ENCODE measurements at regions not wholly inside any gene's neighbourhood (a gene's known extent, or its start where the extent isn't known, plus 50 kb on each side); places are given as distances from the start of the nearest gene placed in this dataset.

- Histone ChIP-seq H3K9me3 (no peaks in the 10 kb centered on the region), H3K4me3 (no peak overlapping the region), H3K27me3 (no peaks in the 10 kb centered on the region), H3K27ac (no peak overlapping the region), H3K4me1 (no peaks in the 10 kb centered on the region), H3K36me3 (no peaks in the 10 kb centered on the region)
- no peak for DNase-seq (ENCODE audit: low spot score in 2 of 2)
- intact Hi-C loops (cut with DNase I; ENCODE audit: low total_unique reads), result no loop called here
- TF ChIP-seq POLR2A (IDR thresholded peaks at IDR 0.05), result no peak
- no peak for TF ChIP-seq CTCF (IDR thresholded peaks at IDR 0.05)
- no peak for TF ChIP-seq POLR2AphosphoS5 (IDR thresholded peaks at IDR 0.05)
Measured at GRCh38 chr6:40794586-40794985, 207.4 kb upstream of the LRFN2 start.

GRCh38 chr6:40792183-40792582 lies 205.0 kb upstream of the LRFN2 start:
- intact Hi-C loops (cut with DNase I; ENCODE audit: low total_unique reads), result no loop called here
- DNase-seq (ENCODE audit: low spot score in 2 of 2), result no peak
- TF ChIP-seq POLR2AphosphoS5 (IDR thresholded peaks at IDR 0.05) (no peak), POLR2A (IDR thresholded peaks at IDR 0.05) (no peak), CTCF (IDR thresholded peaks at IDR 0.05) (no peak)
- no peak overlapping the region for H3K27ac ChIP-seq
- H3K36me3 ChIP-seq, result no peaks in the 10 kb centered on the region
- no peaks in the 10 kb centered on the region for H3K9me3 ChIP-seq
- no peaks in the 10 kb centered on the region for H3K4me1 ChIP-seq
- H3K4me3 ChIP-seq, result no peak overlapping the region
- no peaks in the 10 kb centered on the region for H3K27me3 ChIP-seq

- intact Hi-C loops (cut with DNase I; ENCODE audit: low total_unique reads), result no loop called here
- no peaks in the 10 kb centered on the region for H3K27me3 ChIP-seq
- DNase-seq (ENCODE audit: low spot score in 2 of 2), result no peak
- TF ChIP-seq POLR2A (IDR thresholded peaks at IDR 0.05) (no peak), POLR2AphosphoS5 (IDR thresholded peaks at IDR 0.05) (no peak), CTCF (IDR thresholded peaks at IDR 0.05) (no peak)
- H3K27ac ChIP-seq, result no peak overlapping the region
- H3K4me1 ChIP-seq, result no peaks in the 10 kb centered on the region
- no peaks in the 10 kb centered on the region for H3K36me3 ChIP-seq
- H3K9me3 ChIP-seq, result no peaks in the 10 kb centered on the region
- no peak overlapping the region for H3K4me3 ChIP-seq
Measured at GRCh38 chr6:40791004-40791403, 203.8 kb upstream of the LRFN2 start.

GRCh38 chr6:40788661-40789655 lies 201.8 kb upstream of the LRFN2 start:
- DNase-seq (ENCODE audit: low spot score in 2 of 2), result no peak
- TF ChIP-seq POLR2A (IDR thresholded peaks at IDR 0.05), result no peak
- no peak for TF ChIP-seq CTCF (IDR thresholded peaks at IDR 0.05)
- TF ChIP-seq POLR2AphosphoS5 (IDR thresholded peaks at IDR 0.05), result no peak
- H3K27ac ChIP-seq, result peak overlapping the region; percentile 15 to 25
- no peak overlapping the region for H3K4me3 ChIP-seq
- H3K9me3 ChIP-seq, result no peaks in the 10 kb centered on the region
- H3K36me3 ChIP-seq, result no peaks in the 10 kb centered on the region
- H3K4me1 ChIP-seq, result no peaks in the 10 kb centered on the region
- no peaks in the 10 kb centered on the region for H3K27me3 ChIP-seq
- intact Hi-C loops (cut with DNase I; ENCODE audit: low total_unique reads), result no loop called here

- Histone ChIP-seq H3K27ac (no peak overlapping the region), H3K36me3 (no peaks in the 10 kb centered on the region), H3K9me3 (no peaks in the 10 kb centered on the region), H3K4me3 (no peak overlapping the region), H3K4me1 (no peaks in the 10 kb centered on the region), H3K27me3 (no peaks in the 10 kb centered on the region)
- DNase-seq (ENCODE audit: low spot score in 2 of 2), result no peak
- TF ChIP-seq CTCF (IDR thresholded peaks at IDR 0.05), result no peak
- TF ChIP-seq POLR2A (IDR thresholded peaks at IDR 0.05), result no peak
- TF ChIP-seq POLR2AphosphoS5 (IDR thresholded peaks at IDR 0.05), result no peak
- intact Hi-C loops (cut with DNase I; ENCODE audit: low total_unique reads), result no loop called here
Measured at GRCh38 chr6:40782355-40782754, 195.2 kb upstream of the LRFN2 start.
